GM18861 (cell line): ENCODE measurements at regions not wholly inside any gene's neighbourhood (a gene's known extent, or its start where the extent isn't known, plus 50 kb on each side); places are given as distances from the start of the nearest gene placed in this dataset.

Experiments used
- ATAC-seq: cut with Tn5 transposase; IDR thresholded peaks from one replicate; pipeline ENCODE4 v1.9.1; 2021; ENCODE audit not compliant: unreplicated experiment

GRCh38 chr10:3723766-3724165 is 61.2 kb downstream of the KLF6 start:
- ATAC-seq = no peak

GRCh38 chr10:3720228-3721019 is 64.6 kb downstream of the KLF6 start:
- no peak for ATAC-seq

- no peak for ATAC-seq
Measured at GRCh38 chr10:3719024-3719843, 65.8 kb downstream of the KLF6 start.

GRCh38 chr10:3716093-3716492 is 68.9 kb downstream of the KLF6 start:
- ATAC-seq = no peak

GRCh38 chr10:3714967-3715366 is 70.0 kb downstream of the KLF6 start:
- no peak for ATAC-seq

GRCh38 chr10:3714531-3714930 is 70.5 kb downstream of the KLF6 start:
- ATAC-seq = no peak

- no peak for ATAC-seq
Measured at GRCh38 chr10:3712707-3713106, 72.3 kb downstream of the KLF6 start.

GRCh38 chr10:3711918-3712317 is 73.1 kb downstream of the KLF6 start:
- no peak for ATAC-seq

- no peak for ATAC-seq
Measured at GRCh38 chr10:3710764-3711163, 74.2 kb downstream of the KLF6 start.

- no peak for ATAC-seq
Measured at GRCh38 chr10:3709456-3710060, 75.5 kb downstream of the KLF6 start.

- no peak for ATAC-seq
Measured at GRCh38 chr10:3708852-3709251, 76.2 kb downstream of the KLF6 start.

- no peak for ATAC-seq
Measured at GRCh38 chr10:3704565-3705325, 80.3 kb downstream of the KLF6 start.

- ATAC-seq = no peak
Measured at GRCh38 chr10:3702569-3702968, 82.4 kb downstream of the KLF6 start.

- ATAC-seq = no peak
Measured at GRCh38 chr10:3702056-3702546, 82.9 kb downstream of the KLF6 start.

- no peak for ATAC-seq
Measured at GRCh38 chr10:3701491-3701890, 83.5 kb downstream of the KLF6 start.

- ATAC-seq = no peak
Measured at GRCh38 chr10:3700531-3701076, 84.4 kb downstream of the KLF6 start.

GRCh38 chr10:3699916-3700315 is 85.1 kb downstream of the KLF6 start:
- no peak for ATAC-seq

GRCh38 chr10:3698312-3698711 is 86.7 kb downstream of the KLF6 start:
- no peak for ATAC-seq

GRCh38 chr10:3693698-3694080 is 91.3 kb downstream of the KLF6 start:
- ATAC-seq = no peak

GRCh38 chr10:3693022-3693697 is 91.8 kb downstream of the KLF6 start:
- ATAC-seq = no peak
